NCI-H524 (cell line): ENCODE measurements at regions not wholly inside any gene's neighbourhood (a gene's known extent, or its start where the extent isn't known, plus 50 kb on each side); places are given as distances from the start of the nearest gene placed in this dataset.

ENCODE experiments used
- DNase-seq, 2 experiments: peaks; one replicate each; lab custom pipeline; 2025; lab: John Stamatoyannopoulos, UW

- DNase-seq: no peak
Observed at GRCh38 chr7:42489299-42489698, 252.3 kb upstream of the GLI3 start.

- no peak for DNase-seq
Observed at GRCh38 chr7:42485301-42485766, 248.3 kb upstream of the GLI3 start.

GRCh38 chr7:42483886-42484285 is 246.9 kb upstream of the GLI3 start:
- no peak for DNase-seq

- DNase-seq: no peak
Observed at GRCh38 chr7:42479816-42480633, 243.0 kb upstream of the GLI3 start.

- no peak for DNase-seq
Observed at GRCh38 chr7:42479452-42479815, 242.4 kb upstream of the GLI3 start.

GRCh38 chr7:42478717-42479116 is 241.7 kb upstream of the GLI3 start:
- no peak for DNase-seq

GRCh38 chr7:42476255-42476654 is 239.2 kb upstream of the GLI3 start:
- no peak for DNase-seq

GRCh38 chr7:42475082-42475481 is 238.1 kb upstream of the GLI3 start:
- no peak for DNase-seq

- DNase-seq: no peak
Observed at GRCh38 chr7:42473099-42473498, 236.1 kb upstream of the GLI3 start.

GRCh38 chr7:42471573-42472174 is 234.7 kb upstream of the GLI3 start:
- no peak for DNase-seq

- no peak for DNase-seq
Observed at GRCh38 chr7:42469341-42469740, 232.3 kb upstream of the GLI3 start.

GRCh38 chr7:42468471-42468870 is 231.5 kb upstream of the GLI3 start:
- DNase-seq: no peak

- DNase-seq: no peak
Observed at GRCh38 chr7:42461537-42461936, 224.5 kb upstream of the GLI3 start.

- no peak for DNase-seq
Observed at GRCh38 chr7:42460933-42461332, 223.9 kb upstream of the GLI3 start.

- DNase-seq: no peak
Observed at GRCh38 chr7:42460148-42460547, 223.1 kb upstream of the GLI3 start.

GRCh38 chr7:42457663-42458062 is 220.7 kb upstream of the GLI3 start:
- DNase-seq: no peak

- no peak for DNase-seq
Observed at GRCh38 chr7:42456756-42457276, 219.8 kb upstream of the GLI3 start.

- DNase-seq: peak; percentile 48 to 71
Observed at GRCh38 chr7:42456267-42456666, 219.3 kb upstream of the GLI3 start.

- DNase-seq: no peak
Observed at GRCh38 chr7:42453931-42454361, 216.9 kb upstream of the GLI3 start.

- DNase-seq: no peak
Observed at GRCh38 chr7:42452356-42452755, 215.3 kb upstream of the GLI3 start.

GRCh38 chr7:42449431-42449830 is 212.4 kb upstream of the GLI3 start:
- no peak for DNase-seq

- DNase-seq: no peak
Observed at GRCh38 chr7:42448901-42449300, 211.9 kb upstream of the GLI3 start.

- no peak for DNase-seq
Observed at GRCh38 chr7:42445691-42446090, 208.7 kb upstream of the GLI3 start.
